Stomach smooth muscle (tissue), 2 donors: ENCODE measurements at regions not wholly inside any gene's neighbourhood (a gene's known extent, or its start where the extent isn't known, plus 50 kb on each side); places are given as distances from the start of the nearest gene placed in this dataset.

Source experiments
- H3K27ac ChIP-seq: one replicate; pipeline ENCODE4 v1.7.0; 2013; ENCODE audit warnings: mild to moderate bottlenecking, low read length, inconsistent platforms
- H3K27me3 ChIP-seq, 2 donors: one replicate each; pipeline ENCODE4 v1.7.0; 2013; ENCODE audit warnings: low read length in 2 of 2; ENCODE audit not compliant: insufficient read depth in 2 of 2, control insufficient read depth in 1 of 2
- H3K36me3 ChIP-seq, 2 donors: one replicate each; pipeline ENCODE4 v1.7.0; 2013; ENCODE audit warnings: low read length in 2 of 2; ENCODE audit not compliant: control insufficient read depth in 2 of 2, insufficient read depth in 2 of 2
- H3K4me1 ChIP-seq: one replicate; pipeline ENCODE4 v1.7.0; 2013; ENCODE audit warnings: low read length; ENCODE audit not compliant: control insufficient read depth, insufficient read depth
- H3K4me3 ChIP-seq, 2 donors: one replicate each; pipeline ENCODE4 v1.7.0; 2013; ENCODE audit warnings: low read length in 2 of 2
- H3K9ac ChIP-seq, 2 donors: one replicate each; pipeline ENCODE4 v1.7.0; 2013; ENCODE audit warnings: low read length in 2 of 2, mild to moderate bottlenecking in 1 of 2
- H3K9me3 ChIP-seq, 2 donors: one replicate each; pipeline ENCODE4 v1.7.0; 2013; ENCODE audit warnings: low read length in 2 of 2; ENCODE audit not compliant: control insufficient read depth in 2 of 2
- donor health status: healthy.
- donor health status: Pancreatic carcinoma.

- H3K27ac ChIP-seq: no peak overlapping the region
- H3K4me3 ChIP-seq: no peak overlapping the region
- no peaks in the 10 kb centered on the region for H3K27me3 ChIP-seq
- H3K4me1 ChIP-seq: peaks cover 10% of the 10 kb centered on the region
- H3K9ac ChIP-seq: no peak overlapping the region
- no peaks in the 10 kb centered on the region for H3K9me3 ChIP-seq
- no peaks in the 10 kb centered on the region for H3K36me3 ChIP-seq
These were observed 54.3 kb upstream of the ZSWIM6 start for GRCh38 chr5:61277781-61278180.

DNA sequence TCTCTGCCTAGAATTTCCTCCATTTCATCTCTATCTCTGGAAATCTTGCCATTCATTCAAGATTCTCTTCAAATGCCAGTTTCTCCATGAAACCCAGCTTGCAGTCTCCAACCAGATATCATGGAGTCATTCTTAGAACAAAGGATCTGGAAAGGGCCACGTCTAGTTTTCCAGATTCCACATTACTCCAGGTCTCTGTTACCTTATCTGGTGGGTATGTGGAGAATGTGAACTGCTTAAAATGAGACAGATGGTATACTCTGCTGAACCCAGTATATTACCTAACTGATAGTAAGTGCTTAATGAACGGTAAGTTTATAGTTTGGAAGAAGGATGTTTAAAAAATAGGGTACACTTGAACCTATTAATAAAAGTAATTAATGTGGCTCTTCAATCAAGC, 52.3 kb upstream of the ZSWIM6 start:
- Histone ChIP-seq H3K9ac (no peak overlapping the region), H3K27ac (no peak overlapping the region), H3K4me3 (no peak overlapping the region), H3K27me3 (no peaks in the 10 kb centered on the region), H3K4me1 (peaks cover 10% of the 10 kb centered on the region), H3K9me3 (no peaks in the 10 kb centered on the region), H3K36me3 (no peaks in the 10 kb centered on the region)

DNA sequence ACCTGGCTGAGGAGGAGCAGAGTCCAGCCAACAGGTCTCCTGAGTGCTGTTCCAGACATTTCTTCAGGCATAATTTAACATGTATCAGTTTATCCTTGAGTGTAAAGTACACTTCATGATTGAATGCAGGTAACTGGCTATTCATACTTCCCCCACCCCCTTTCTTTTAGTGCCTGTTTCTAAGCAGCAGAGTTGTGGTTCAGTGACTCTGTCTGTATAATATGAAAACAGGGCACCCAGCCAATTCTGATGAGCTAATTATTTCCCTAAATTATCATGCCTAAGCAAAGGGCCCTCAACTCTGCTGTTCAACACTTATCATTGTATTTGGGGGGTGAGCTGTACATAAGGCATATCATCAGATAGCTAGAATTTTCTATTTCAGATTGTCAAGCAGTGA, 51.9 kb upstream of the ZSWIM6 start:
- no peak overlapping the region for H3K4me3 ChIP-seq
- no peak overlapping the region for H3K27ac ChIP-seq
- no peaks in the 10 kb centered on the region for H3K9me3 ChIP-seq
- H3K9ac ChIP-seq: no peak overlapping the region
- H3K4me1 ChIP-seq: peaks cover 10% of the 10 kb centered on the region
- no peaks in the 10 kb centered on the region for H3K27me3 ChIP-seq
- H3K36me3 ChIP-seq: no peaks in the 10 kb centered on the region

DNA sequence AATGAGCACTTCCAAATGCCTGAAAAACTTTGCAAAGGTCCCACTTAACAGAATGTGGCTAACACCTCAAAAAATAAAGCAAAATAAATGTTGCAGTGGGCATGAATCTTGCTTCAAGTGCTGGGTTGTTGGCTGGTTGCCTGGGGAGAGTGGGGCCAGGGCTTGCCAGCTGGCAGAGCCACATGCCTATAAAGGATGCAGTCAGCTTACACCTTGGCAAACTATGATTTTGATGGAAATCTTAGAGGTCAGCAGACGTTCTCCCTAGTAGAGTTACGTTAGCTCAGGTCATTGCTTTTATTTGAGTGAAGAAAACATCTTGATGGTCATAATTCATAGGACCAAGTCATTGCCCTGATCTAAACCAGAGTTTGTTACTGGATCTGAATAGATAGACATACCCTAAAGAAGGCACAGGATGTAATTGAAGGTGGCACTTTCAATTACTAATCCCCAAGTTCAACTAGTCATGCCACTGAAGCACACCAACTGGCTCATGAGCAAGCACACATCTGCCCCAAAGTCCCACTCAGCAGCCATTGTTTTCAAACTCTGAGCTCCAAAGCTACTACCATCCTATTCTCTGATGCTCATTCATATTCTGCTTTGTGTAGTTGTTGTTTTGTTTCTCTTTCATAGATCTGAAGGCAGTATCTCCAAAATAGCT, 51.2 kb upstream of the ZSWIM6 start:
- H3K27ac ChIP-seq: no peak overlapping the region
- H3K27me3 ChIP-seq: no peaks in the 10 kb centered on the region
- no peak overlapping the region for H3K4me3 ChIP-seq
- no peaks in the 10 kb centered on the region for H3K9me3 ChIP-seq
- H3K9ac ChIP-seq: no peak overlapping the region
- peaks cover 10% of the 10 kb centered on the region for H3K4me1 ChIP-seq
- no peaks in the 10 kb centered on the region for H3K36me3 ChIP-seq

- no peaks in the 10 kb centered on the region for H3K9me3 ChIP-seq
- no peaks in the 10 kb centered on the region for H3K27me3 ChIP-seq
- H3K27ac ChIP-seq: no peak overlapping the region
- H3K36me3 ChIP-seq: no peaks in the 10 kb centered on the region
- no peak overlapping the region for H3K4me3 ChIP-seq
- no peak overlapping the region for H3K9ac ChIP-seq
- H3K4me1 ChIP-seq: peaks cover 10% of the 10 kb centered on the region
These were observed 50.4 kb upstream of the ZSWIM6 start for GRCh38 chr5:61281686-61282085.
